ENCODE measurements at regions not wholly inside any gene's neighbourhood (a gene's known extent, or its start where the extent isn't known, plus 50 kb on each side); places are given as distances from the start of the nearest gene placed in this dataset.

DNA sequence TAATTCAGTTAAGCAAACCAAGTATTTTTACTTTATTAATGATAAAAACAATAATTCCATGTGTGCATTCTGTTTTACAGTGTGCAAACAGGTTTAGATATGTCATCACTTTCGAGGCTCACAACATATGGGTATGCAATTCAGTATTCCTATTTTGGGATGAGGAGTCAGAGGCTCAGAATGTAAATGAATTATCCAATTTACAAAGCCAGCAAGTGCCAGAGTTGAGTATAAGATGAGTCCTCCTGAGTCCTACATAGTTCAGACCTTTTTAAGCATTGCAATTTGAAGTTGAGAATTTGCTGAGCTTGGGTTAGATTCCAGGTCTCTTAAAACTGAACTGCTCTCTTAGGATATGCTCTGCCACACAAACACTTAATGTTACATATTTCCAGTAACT lies 424.2 kb upstream of the ROBO2 start:
- DNase-seq (ENCODE audit: low read depth, low spot score), result no peak

DNA sequence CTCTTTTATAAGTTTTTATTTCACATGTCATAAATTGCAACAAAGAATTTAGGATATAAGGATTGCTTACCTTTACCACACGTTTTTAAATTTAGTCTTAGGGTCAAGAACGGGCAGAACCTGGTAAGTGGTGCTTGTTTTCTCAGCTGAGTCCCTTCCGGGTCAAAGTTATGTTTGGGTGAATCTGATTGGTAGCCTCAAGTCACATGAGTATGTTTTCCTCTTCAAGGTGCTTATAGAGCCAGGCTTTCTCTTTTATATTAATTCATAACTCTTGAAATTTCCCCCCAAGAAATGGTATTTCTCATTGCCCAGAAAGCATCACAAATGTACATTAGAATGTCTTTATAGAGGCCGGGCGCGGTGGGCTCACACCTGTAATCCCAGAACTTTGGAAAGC lies 415.7 kb upstream of the ROBO2 start:
- no peak for DNase-seq (ENCODE audit: low read depth, low spot score)

- no peak for DNase-seq (ENCODE audit: low read depth, low spot score)
Observed at GRCh38 chr3:76627236-76627635, 412.7 kb upstream of the ROBO2 start.

DNA sequence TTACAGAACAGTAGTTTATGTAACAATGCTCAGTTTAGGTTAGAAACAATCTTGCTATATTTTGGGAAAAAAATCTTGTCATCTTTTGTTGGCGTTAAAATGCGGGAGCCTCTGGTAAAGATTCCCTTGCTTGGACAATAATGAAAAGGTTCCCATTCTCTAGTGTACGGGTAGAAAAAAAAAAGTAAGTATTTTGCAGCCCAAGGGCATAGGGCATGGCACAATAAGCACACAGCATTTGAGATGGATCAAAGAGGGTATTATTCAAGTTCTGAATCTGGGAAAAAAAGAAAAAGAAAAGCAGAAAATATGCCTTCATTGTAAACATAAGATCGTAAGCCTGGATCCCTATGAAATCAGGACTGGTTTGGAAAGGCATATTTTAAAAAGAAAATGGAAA lies 408.6 kb upstream of the ROBO2 start:
- DNase-seq (ENCODE audit: low read depth, low spot score), result no peak

DNA sequence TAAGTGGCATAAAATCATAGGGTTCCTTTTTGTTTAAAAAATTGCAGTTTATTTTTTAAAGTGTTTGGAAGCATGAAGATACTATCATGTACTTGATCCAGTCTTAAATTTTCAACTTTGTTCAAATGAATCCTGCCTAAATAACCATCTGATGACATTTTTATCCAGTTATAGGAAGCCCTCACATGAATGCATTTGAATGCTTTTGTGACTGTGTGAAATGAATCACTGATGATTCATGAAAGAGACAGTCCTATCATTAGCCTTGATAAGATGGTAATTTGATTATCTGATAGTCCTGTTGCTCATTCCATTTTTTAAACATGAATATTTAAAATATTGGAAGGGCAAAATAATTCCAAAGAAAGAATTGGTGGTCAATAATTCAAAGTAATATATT lies 401.9 kb upstream of the ROBO2 start:
- no peak for DNase-seq (ENCODE audit: low read depth, low spot score)

DNA sequence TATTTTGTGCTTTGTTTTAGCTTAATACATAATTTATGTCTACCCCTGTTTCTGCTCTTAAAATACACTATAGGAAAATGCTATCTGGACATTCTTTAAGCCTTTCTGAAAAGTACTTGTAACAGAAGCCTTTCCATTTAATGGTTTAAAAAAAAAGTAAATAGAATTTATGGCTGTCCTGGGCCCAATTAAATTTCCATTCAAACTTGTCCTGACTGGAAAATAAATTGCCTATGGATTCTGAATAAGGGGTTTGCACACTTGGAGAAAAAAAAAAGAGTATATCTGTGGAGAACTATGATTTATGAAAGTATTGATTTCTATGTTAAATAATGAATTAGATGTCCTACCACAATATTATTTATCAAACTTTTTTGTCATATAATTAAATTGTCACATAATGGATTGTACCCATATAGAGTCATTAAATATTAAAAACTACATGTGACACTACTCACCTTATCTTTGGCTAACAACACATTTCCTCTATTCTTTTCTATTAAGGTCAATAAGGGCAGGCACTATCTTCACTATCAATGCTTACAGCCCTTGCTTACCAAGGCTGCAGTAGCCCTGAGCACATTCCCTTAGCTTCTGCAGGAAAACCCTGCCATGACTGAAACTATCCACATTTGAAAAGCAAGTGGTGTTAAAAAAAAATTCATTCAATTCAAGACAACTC lies 396.1 kb upstream of the ROBO2 start:
- DNase-seq (ENCODE audit: low read depth, low spot score), result no peak

DNA sequence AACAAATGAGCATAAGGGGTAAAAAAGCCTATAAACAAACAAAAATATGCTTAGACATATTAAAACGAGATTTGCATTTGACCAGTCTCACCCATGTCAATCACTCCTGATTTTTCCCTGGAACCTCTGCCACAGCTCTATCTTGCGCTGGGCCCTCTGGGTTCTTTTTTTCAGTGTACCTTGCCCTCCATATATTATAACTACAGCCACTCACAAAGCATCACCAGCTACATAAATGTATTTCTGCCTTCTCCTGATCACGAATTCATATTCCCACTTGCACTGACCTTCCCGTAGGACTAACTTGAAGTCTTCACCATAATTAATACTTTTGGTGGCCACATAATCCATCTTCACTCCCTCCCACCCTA lies 395.6 kb upstream of the ROBO2 start:
- no peak for DNase-seq (ENCODE audit: low read depth, low spot score)

- no peak for DNase-seq (ENCODE audit: low read depth, low spot score)
Observed at GRCh38 chr3:76645724-76646123, 394.2 kb upstream of the ROBO2 start.

DNA sequence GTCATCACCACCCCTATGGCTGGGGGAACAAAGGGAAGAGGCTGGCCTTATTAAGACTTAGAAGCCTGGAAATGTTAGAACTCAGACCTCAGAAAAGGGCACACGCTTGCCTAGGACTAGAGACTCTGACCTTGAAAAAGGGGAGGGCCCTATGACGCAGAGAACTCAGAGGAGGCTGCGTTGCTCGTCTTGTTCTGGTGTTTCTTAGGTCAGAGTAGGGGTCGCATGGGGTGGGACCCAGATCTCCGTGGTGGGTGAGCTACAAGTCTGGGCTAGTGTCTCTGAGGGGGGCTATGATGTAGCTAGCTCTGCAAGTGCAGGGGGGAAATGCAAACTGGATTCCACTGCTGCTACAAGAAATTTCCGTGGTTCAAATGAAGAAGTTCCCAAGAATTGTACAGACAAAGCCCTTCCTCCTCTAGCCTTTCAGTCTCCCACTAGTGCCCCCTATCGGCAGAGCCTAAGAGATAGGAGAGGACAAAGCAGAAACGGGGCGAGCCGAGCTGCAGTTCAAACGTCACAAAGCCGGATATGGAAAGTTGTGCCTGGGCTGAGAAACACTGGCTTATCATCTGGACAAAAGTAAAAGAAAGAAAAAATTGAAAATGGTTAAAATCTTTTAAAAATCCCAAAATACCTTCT lies 392.9 kb upstream of the ROBO2 start:
- no peak for DNase-seq (ENCODE audit: low read depth, low spot score)

GRCh38 chr3:76651784-76652183 lies 388.1 kb upstream of the ROBO2 start:
- DNase-seq (ENCODE audit: low read depth, low spot score), result no peak

DNA sequence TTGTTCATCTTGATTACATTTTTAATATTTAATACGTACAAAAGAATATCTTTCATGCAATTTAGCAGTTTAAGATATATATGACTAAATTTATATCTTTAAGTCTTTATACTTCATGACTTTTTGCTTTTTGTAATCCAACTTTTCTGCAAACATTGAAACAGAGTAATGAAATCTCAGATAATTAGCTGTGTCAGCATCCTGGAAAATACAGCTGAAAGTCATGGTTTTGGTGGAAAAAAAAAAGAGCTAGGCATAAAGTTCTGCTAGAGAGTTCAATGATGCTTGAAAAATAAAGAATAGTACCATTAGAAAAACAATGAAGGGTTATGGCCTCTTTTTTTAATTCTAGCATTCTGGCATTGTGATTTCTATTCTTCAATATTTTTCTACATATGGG lies 387.4 kb upstream of the ROBO2 start:
- DNase-seq (ENCODE audit: low read depth, low spot score), result no peak

GRCh38 chr3:76653640-76654251 lies 386.2 kb upstream of the ROBO2 start:
- DNase-seq (ENCODE audit: low read depth, low spot score), result no peak

- no peak for DNase-seq (ENCODE audit: low read depth, low spot score)
Observed at GRCh38 chr3:76656531-76657070, 383.3 kb upstream of the ROBO2 start.

- DNase-seq (ENCODE audit: low read depth, low spot score), result no peak
Observed at GRCh38 chr3:76657909-76658308, 382.0 kb upstream of the ROBO2 start.

GRCh38 chr3:76661527-76662250 lies 378.2 kb upstream of the ROBO2 start:
- DNase-seq (ENCODE audit: low read depth, low spot score), result peak; percentile 62

GRCh38 chr3:76664816-76665215 lies 375.1 kb upstream of the ROBO2 start:
- DNase-seq (ENCODE audit: low read depth, low spot score), result no peak

GRCh38 chr3:76668653-76669052 lies 371.2 kb upstream of the ROBO2 start:
- DNase-seq (ENCODE audit: low read depth, low spot score), result no peak

- DNase-seq (ENCODE audit: low read depth, low spot score), result no peak
Observed at GRCh38 chr3:76669322-76669721, 370.6 kb upstream of the ROBO2 start.

GRCh38 chr3:76673171-76673570 lies 366.7 kb upstream of the ROBO2 start:
- DNase-seq (ENCODE audit: low read depth, low spot score), result no peak

DNA sequence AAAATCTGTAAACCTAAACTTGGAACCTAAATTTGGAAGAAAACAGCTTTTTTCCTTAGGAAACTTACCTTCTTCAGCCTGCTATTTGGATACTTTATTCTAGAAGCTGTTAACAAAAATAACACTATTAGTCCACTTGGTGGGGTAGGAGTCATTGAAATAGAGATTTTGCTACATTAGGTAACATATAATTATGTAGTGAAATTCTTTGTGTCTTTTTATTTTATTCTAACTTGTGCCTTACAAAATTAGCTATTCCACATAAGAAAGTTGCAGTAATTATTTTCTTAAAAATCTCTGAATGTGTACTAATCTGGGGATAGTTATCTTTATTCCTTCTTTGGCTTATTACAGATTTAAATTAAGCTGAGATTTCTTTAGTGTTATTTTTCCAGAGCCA lies 360.4 kb upstream of the ROBO2 start:
- no peak for DNase-seq (ENCODE audit: low read depth, low spot score)

- DNase-seq (ENCODE audit: low read depth, low spot score), result no peak
Observed at GRCh38 chr3:76683256-76683655, 356.6 kb upstream of the ROBO2 start.

- no peak for DNase-seq (ENCODE audit: low read depth, low spot score)
Observed at GRCh38 chr3:76684946-76685345, 355.0 kb upstream of the ROBO2 start.
